Mesenchymal stem cell (in vitro differentiated cells and primary cell): ENCODE measurements at regions not wholly inside any gene's neighbourhood (a gene's known extent, or its start where the extent isn't known, plus 50 kb on each side); places are given as distances from the start of the nearest gene placed in this dataset.
"Not testable (repeated sequence)": the region's sequence is repeated elsewhere in the genome, so short reads cannot be mapped to it uniquely, and the experiment has no call there.

ENCODE experiments used
- DNase-seq: peaks from one replicate; pipeline ENCODE4 v3.0.0-alpha.2; 2013
- H2AFZ ChIP-seq: one replicate; pipeline ENCODE4 v1.6.1; 2013; ENCODE audit warnings: low read depth, mild to moderate bottlenecking, control low read depth, inconsistent platforms, low read length, moderate library complexity
- H2AK5ac ChIP-seq: 2 replicates; pipeline ENCODE4 v1.6.1; 2013; ENCODE audit warnings: low read length, moderate library complexity, mild to moderate bottlenecking, inconsistent platforms; ENCODE audit not compliant: severe bottlenecking
- H2BK120ac ChIP-seq: one replicate; pipeline ENCODE4 v1.6.1; 2013; ENCODE audit warnings: low read depth, mild to moderate bottlenecking, inconsistent platforms, low read length, moderate library complexity
- H2BK12ac ChIP-seq, 2 experiments: one replicate each; pipeline ENCODE4 v1.6.1; 2013; ENCODE audit warnings: inconsistent platforms in 2 of 2, low read length in 2 of 2, mild to moderate bottlenecking in 2 of 2, moderate library complexity in 2 of 2, control low read depth in 1 of 2
- H2BK15ac ChIP-seq: one replicate; pipeline ENCODE4 v1.6.1; 2013; ENCODE audit warnings: mild to moderate bottlenecking, low read depth, inconsistent platforms; ENCODE audit not compliant: poor library complexity, severe bottlenecking
- H2BK5ac ChIP-seq: 2 replicates; pipeline ENCODE4 v1.6.1; 2013; ENCODE audit warnings: low read depth, mild to moderate bottlenecking, low read length, control low read depth, inconsistent platforms; ENCODE audit not compliant: poor library complexity, severe bottlenecking
- H3K14ac ChIP-seq, 2 experiments: one replicate each; pipeline ENCODE4 v1.6.1; 2013; ENCODE audit warnings: inconsistent platforms in 2 of 2, low read length in 2 of 2, control low read depth in 1 of 2, mild to moderate bottlenecking in 1 of 2, moderate library complexity in 1 of 2
- H3K18ac ChIP-seq, 2 experiments: one replicate each; pipeline ENCODE4 v1.6.1; 2013; ENCODE audit warnings: inconsistent platforms in 2 of 2, low read length in 2 of 2, control low read depth in 1 of 2, low read depth in 1 of 2, mild to moderate bottlenecking in 1 of 2
- H3K23ac ChIP-seq, 2 experiments: one replicate each; pipeline ENCODE4 v1.6.1; 2013; ENCODE audit warnings: inconsistent platforms in 2 of 2, low read length in 2 of 2, mild to moderate bottlenecking in 2 of 2, moderate library complexity in 2 of 2, control low read depth in 1 of 2
- H3K27ac ChIP-seq: 2 replicates; pipeline ENCODE4 v1.5.1; 2013; ENCODE audit warnings: mild to moderate bottlenecking, moderate library complexity, low read length, control low read depth, inconsistent platforms; ENCODE audit not compliant: poor library complexity, severe bottlenecking
- H3K27me3 ChIP-seq, 2 experiments: 2 replicates each; pipeline versions ENCODE4 v1.6.1 to v1.7.0; 2013; ENCODE audit warnings: low read length in 2 of 2, mild to moderate bottlenecking in 2 of 2, moderate library complexity in 2 of 2, control low read depth in 1 of 2, inconsistent platforms in 1 of 2; ENCODE audit not compliant: control insufficient read depth in 1 of 2, insufficient read depth in 1 of 2
- H3K36me3 ChIP-seq, 2 experiments: 2 replicates each; pipeline versions ENCODE4 v1.6.1 to v1.7.0; 2013; ENCODE audit warnings: low read length in 2 of 2, control low read depth in 1 of 2, inconsistent platforms in 1 of 2, low read depth in 1 of 2, mild to moderate bottlenecking in 1 of 2; ENCODE audit not compliant: insufficient read depth in 2 of 2, control insufficient read depth in 1 of 2
- H3K4ac ChIP-seq, 2 experiments: one replicate each; pipeline ENCODE4 v1.6.1; 2013; ENCODE audit warnings: inconsistent platforms in 2 of 2, low read length in 2 of 2, mild to moderate bottlenecking in 2 of 2, moderate library complexity in 2 of 2, control low read depth in 1 of 2, low read depth in 1 of 2
- H3K4me1 ChIP-seq: 2 replicates; pipeline ENCODE4 v1.6.1; 2013; ENCODE audit warnings: low read depth, low read length, control low read depth; ENCODE audit not compliant: control insufficient read depth, insufficient read depth
- H3K4me2 ChIP-seq: 2 replicates; pipeline ENCODE4 v1.6.1; 2013; ENCODE audit warnings: low read length, mild to moderate bottlenecking, inconsistent platforms; ENCODE audit not compliant: poor library complexity, severe bottlenecking
- H3K4me3 ChIP-seq, 2 experiments: 2 replicates each; pipeline versions ENCODE4 v1.5.1 to v1.7.0; 2013; ENCODE audit warnings: low read length in 2 of 2, mild to moderate bottlenecking in 2 of 2, control low read depth in 1 of 2, low read depth in 1 of 2; ENCODE audit not compliant: insufficient read depth in 1 of 2
- H3K79me1 ChIP-seq: replicated peaks from 2 replicates; pipeline ENCODE4 v1.6.1; 2013; ENCODE audit warnings: mild to moderate bottlenecking, control low read depth, low read length, inconsistent platforms; ENCODE audit not compliant: poor library complexity, severe bottlenecking
- H3K9ac ChIP-seq: 2 replicates; pipeline ENCODE4 v1.7.0; 2013; ENCODE audit warnings: mild to moderate bottlenecking, low read length, moderate library complexity
- H3K9me3 ChIP-seq: 2 replicates; pipeline ENCODE4 v1.7.0; 2013; ENCODE audit warnings: mild to moderate bottlenecking, low read length; ENCODE audit not compliant: control insufficient read depth
- H4K8ac ChIP-seq: one replicate; pipeline ENCODE4 v1.6.1; 2013; ENCODE audit warnings: inconsistent platforms, mild to moderate bottlenecking, low read length, moderate library complexity
- H4K91ac ChIP-seq: one replicate; pipeline ENCODE4 v1.6.1; 2013; ENCODE audit warnings: mild to moderate bottlenecking, low read length, inconsistent platforms
- WGBS: methylation state at CpG from one replicate; pipeline ENCODE4 v1.1.7; 2013; ENCODE audit warnings: mixed read lengths; 5-methylcytosine and 5-hydroxymethylcytosine counted together

DNA sequence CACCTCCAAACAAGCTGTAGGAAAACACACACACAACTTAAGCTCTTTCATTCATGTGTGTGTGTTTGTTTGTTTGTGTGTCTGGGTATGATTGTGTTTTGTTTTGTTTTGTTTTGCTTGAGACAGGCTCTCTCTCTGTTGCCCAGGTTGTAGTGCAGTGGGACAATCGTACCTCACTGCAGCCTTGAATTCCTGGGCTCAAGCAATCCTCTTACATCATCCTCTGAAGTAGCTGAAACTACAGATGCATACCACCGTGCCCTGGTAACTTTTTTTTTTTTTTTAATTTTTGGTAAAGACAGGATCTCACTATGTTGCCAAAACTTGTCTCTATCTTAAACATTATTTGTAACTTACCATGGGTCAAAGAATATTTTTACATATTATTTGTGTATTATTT lies 431.7 kb downstream of the SLITRK1 start:
- Histone ChIP-seq H2BK12ac (no peak overlapping the region), H3K27ac (peak overlapping the region; percentile 40)

GRCh38 chr13:83449668-83450395 lies 432.4 kb downstream of the SLITRK1 start:
- 83% methylated on average over 1 of the region's 3 CpGs for WGBS
- no peaks in the 10 kb centered on the region for H3K9me3 ChIP-seq
- no peak overlapping the region for H4K8ac ChIP-seq
- H3K18ac ChIP-seq: no peak overlapping the region
- no peak overlapping the region for H4K91ac ChIP-seq
- peak overlapping the region; percentile 55 for H3K9ac ChIP-seq
- peaks cover 0 to 6% of the 10 kb centered on the region in 2 experiments for H3K36me3 ChIP-seq
- no peak overlapping the region for H2AFZ ChIP-seq
- H3K27me3 ChIP-seq: no peaks in the 10 kb centered on the region
- no peak overlapping the region for H2BK120ac ChIP-seq
- no peak overlapping the region for H2BK15ac ChIP-seq
- H3K23ac ChIP-seq: no peak overlapping the region
- no peak for DNase-seq
- H2AK5ac ChIP-seq: no peak overlapping the region
- H3K27ac ChIP-seq: peak overlapping the region; percentile 81
- no peak overlapping the region for H3K14ac ChIP-seq
- H3K79me1 ChIP-seq: no peaks in the 10 kb centered on the region
- peak overlapping the region; percentile 29 for H3K4me2 ChIP-seq
- no peak overlapping the region for H3K4ac ChIP-seq
- H3K4me3 ChIP-seq: peak overlapping the region in 1 of 2 experiments; percentile 34
- H2BK12ac ChIP-seq: no peak overlapping the region
- no peaks in the 10 kb centered on the region for H3K4me1 ChIP-seq
- no peak overlapping the region for H2BK5ac ChIP-seq

More for the DNA sequence above, 431.7 kb downstream of the SLITRK1 start:
- H2BK15ac ChIP-seq: no peak overlapping the region
- H3K4me1 ChIP-seq: no peaks in the 10 kb centered on the region
- no peak overlapping the region for H3K4me2 ChIP-seq
- H4K8ac ChIP-seq: no peak overlapping the region
- H3K27me3 ChIP-seq: no peaks in the 10 kb centered on the region
- no peak overlapping the region for H2BK120ac ChIP-seq
- no peak overlapping the region for H3K14ac ChIP-seq
- no peaks in the 10 kb centered on the region for H3K79me1 ChIP-seq
- H3K4ac ChIP-seq: no peak overlapping the region
- no peak overlapping the region for H3K9ac ChIP-seq
- no peak overlapping the region for H2AFZ ChIP-seq
- DNase-seq: no peak
- no peak overlapping the region for H2BK5ac ChIP-seq
- H3K9me3 ChIP-seq: no peaks in the 10 kb centered on the region
- H3K36me3 ChIP-seq: peaks cover 0 to 6% of the 10 kb centered on the region in 2 experiments
- H3K4me3 ChIP-seq: peak overlapping the region in 1 of 2 experiments; percentile 34
- no peak overlapping the region for H3K23ac ChIP-seq
- H3K18ac ChIP-seq: no peak overlapping the region
- no peak overlapping the region for H4K91ac ChIP-seq
- 80% methylated on average over 1 of the region's 2 CpGs for WGBS
- no peak overlapping the region for H2AK5ac ChIP-seq

DNA sequence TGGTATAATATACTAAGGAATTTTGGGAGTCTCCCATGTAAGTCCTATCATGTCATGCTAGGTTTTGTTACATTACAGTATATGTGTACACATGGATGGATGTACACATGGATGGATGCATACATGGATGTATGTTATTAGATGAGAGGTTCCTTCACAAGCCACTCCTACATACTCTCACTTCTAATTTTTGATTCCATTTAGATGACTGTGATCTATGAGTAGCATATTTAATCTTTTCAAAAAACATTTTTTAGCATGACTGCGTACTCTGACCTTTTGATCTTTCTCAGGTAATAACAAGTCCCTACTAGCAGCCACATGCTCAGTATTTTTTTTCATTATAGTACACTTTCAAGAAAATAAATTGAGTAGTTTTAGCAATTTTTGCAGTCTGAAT lies 441.8 kb downstream of the SLITRK1 start:
- no peak overlapping the region for H2AFZ ChIP-seq
- H3K9me3 ChIP-seq: no peaks in the 10 kb centered on the region
- no peaks in the 10 kb centered on the region for H3K36me3 ChIP-seq
- no peak overlapping the region for H2BK12ac ChIP-seq
- no peak overlapping the region for H3K18ac ChIP-seq
- no peaks in the 10 kb centered on the region for H3K79me1 ChIP-seq
- no peak overlapping the region for H4K91ac ChIP-seq
- H3K27ac ChIP-seq: no peak overlapping the region
- no peak overlapping the region for H3K4me3 ChIP-seq
- no peak for DNase-seq
- no peak overlapping the region for H2BK15ac ChIP-seq
- no peak overlapping the region for H3K23ac ChIP-seq
- no peak overlapping the region for H3K4me2 ChIP-seq
- no peak overlapping the region for H2AK5ac ChIP-seq
- no CpG with 5 or more reads among the region's 1 CpG for WGBS
- H3K27me3 ChIP-seq: no peaks in the 10 kb centered on the region
- no peak overlapping the region for H2BK5ac ChIP-seq
- no peak overlapping the region for H2BK120ac ChIP-seq
- H3K14ac ChIP-seq: no peak overlapping the region
- no peak overlapping the region for H3K9ac ChIP-seq
- no peaks in the 10 kb centered on the region for H3K4me1 ChIP-seq
- no peak overlapping the region for H3K4ac ChIP-seq
- no peak overlapping the region for H4K8ac ChIP-seq

DNA sequence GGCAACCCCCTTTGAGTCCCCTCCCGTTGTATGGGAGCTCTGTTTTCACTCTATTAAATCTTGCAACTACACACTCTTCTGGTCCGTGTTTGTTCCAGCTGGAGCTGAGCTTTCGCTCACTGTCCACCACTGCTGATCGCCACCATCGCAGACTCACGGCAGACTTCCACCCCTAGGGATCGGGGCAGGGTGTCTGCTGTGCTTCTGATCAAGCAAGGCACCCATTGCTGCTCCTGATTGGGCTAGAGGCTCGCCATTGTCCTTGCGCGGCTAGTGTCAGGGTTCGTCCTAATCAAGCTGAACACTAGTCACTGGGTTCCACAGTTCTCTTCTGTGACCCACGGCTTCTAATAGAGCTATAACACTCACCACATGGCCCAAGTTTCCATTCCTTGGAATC lies 442.8 kb downstream of the SLITRK1 start:
- not testable (repeated sequence) for H3K18ac ChIP-seq, H3K9me3 ChIP-seq, H4K8ac ChIP-seq, DNase-seq, H3K9ac ChIP-seq, H3K14ac ChIP-seq, H3K4me3 ChIP-seq, H2BK12ac ChIP-seq, H3K27ac ChIP-seq, H2BK15ac ChIP-seq, H3K4ac ChIP-seq, H3K23ac ChIP-seq, H2AFZ ChIP-seq, H3K4me2 ChIP-seq, H2BK5ac ChIP-seq, H3K79me1 ChIP-seq, H2AK5ac ChIP-seq, H3K4me1 ChIP-seq, H2BK120ac ChIP-seq, H3K27me3 ChIP-seq, H3K36me3 ChIP-seq, H4K91ac ChIP-seq
- WGBS: 85% methylated on average over 12 of the region's 12 CpGs
